Right hindlimb (tissue), 1 donor: ENCODE measurements at regions not wholly inside any gene's neighbourhood (a gene's known extent, or its start where the extent isn't known, plus 50 kb on each side); places are given as distances from the start of the nearest gene placed in this dataset.
"Not testable (repeated sequence)": the region's sequence is repeated elsewhere in the genome, so short reads cannot be mapped to it uniquely, and the experiment has no call there.

Experiments used
- DNase-seq: peaks from one replicate; pipeline ENCODE4 v3.0.0-alpha.2; 2018

DNA sequence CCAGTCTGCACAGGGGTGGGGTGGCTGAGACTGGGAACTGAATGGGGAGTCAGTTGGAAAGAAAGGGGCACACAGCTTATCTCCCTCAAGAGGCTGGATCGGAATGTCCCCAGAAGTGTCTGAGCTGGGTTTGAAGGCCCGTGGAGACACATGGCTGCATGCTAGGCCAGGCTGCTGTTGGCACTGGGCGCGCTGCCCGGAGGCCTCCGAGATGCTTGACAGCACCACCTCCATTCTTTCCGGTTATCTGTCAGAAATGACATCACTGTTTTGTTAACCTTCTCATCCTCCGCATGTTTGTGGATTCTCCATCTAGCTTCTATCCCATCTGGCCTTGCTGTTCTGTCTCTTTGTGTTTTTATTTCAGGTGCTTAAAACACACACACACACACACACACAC is 85.5 kb downstream of the APIP start:
- no peak for DNase-seq

DNA sequence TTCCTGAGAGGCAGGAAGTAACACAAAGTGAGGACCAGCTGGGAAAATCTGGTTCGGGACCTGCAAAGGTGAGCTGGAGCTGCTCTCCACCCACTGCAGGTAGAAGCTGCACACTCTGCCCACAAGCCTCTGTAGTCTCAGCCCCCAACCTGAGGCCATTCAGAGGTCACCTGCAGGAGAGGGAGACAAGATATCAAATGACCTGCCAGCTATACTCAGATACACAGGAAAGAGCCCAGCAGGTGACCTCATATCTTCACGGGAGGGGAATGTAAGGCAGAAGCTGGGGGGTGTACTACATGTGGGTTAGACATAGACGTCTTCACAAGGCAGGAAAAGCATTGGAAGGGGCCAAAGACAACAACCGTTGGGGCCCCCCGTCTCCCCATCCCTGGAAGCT is 86.1 kb downstream of the APIP start:
- no peak for DNase-seq

DNA sequence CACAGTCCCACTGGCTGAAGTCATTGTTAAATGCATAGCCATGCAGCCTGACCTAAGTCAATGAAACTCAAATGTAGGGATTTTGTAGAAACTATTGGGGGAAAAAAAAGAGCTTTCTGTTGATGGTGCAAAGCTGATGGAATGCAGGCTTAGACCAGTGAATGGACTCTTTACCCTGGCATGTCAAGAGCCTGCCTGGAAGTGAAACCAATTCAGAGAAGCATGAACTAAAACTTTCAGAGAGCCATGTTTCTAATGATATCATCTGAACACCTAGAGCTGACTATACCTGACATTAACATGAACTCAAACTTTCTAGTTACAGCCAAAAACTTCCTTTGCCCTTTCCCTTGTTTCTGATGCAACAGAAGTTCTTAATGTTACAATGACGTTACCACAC is 89.0 kb downstream of the APIP start:
- DNase-seq, result no peak

DNA sequence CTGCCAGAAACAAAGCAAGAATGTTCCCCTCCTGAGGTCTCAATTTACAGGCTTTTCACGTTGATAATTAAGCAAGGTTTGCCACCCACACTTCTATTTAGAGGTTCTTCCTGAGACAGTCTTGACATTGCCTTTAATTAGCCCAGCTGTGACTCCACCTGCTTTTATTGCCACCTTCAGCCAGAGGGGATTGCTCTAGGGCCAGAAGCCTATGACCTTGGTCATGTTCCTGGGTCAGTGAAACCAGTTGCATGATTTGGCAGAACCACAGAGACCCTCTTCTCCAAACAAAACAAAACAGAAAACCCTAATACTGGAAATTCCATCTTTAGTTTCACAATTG is 89.8 kb downstream of the APIP start:
- DNase-seq, result no peak

DNA sequence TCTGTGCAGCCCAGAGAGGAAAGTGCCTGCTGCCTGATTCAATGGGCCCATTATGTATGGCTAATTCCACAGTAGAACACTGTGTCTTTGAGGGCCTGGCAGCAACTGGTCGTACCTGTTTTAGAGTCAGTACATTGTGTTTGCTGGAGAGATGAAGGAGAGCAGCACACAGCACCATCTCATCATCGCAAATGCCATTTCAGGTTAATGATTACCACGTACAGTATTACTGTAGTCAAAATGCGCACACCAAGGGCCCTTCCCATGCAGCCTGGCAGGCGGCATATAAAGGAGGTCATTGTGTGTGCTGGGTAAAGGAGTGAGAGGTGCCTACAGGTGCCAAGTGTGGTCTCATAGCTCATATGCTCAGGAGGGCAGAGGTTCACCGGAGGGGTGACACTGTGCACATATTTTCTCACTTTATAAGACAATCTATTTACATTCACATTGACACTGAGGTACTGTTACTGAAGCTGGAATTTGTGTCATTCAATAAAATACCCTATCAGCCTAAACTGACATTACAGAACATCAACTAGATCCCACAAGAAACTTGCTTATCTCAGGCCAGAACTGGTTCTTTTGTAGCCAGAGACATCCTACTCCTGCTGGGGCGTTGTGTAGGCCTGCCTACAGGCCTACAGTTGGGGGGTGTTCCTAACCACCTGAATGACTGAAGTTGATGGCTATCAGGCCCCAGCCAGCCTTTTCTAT is 90.4 kb downstream of the APIP start:
- DNase-seq, result no peak

DNA sequence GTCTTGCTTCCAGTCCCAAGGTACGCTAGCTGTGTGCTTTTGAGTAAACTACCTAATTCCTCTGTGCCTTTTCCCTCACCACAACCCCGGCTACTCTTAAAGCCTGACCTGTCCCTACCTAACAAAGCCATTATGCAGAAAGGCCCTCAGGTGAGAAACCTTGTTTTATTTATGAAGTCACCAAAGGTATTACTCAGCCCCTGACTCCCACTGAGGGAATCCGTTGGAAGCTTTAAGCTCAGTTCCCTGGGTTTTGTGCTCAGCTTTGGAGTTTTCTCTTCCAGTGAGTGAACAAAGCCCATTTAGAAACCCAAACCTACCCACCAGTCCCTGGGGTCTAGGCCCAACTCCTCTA is 90.9 kb downstream of the APIP start:
- DNase-seq, result no peak

DNA sequence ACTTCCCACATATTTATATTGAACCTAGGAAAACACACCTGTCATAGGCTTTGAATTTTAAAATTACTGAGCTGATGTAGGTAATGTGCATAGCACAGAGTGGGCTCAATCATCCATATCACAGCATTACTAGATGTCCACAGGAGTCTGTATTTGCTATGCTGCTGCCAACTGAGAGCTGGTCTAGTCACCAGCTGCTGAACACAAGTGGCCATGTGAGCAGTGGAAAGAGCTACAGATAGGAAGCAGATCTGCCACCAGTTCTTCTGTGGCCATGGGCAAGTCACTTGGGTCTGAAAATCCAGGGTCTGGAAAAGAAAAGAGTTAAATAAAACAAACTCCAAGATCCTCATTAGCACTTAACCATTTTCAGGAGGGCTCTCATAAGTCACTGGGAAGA is 91.8 kb downstream of the APIP start:
- no peak for DNase-seq

DNA sequence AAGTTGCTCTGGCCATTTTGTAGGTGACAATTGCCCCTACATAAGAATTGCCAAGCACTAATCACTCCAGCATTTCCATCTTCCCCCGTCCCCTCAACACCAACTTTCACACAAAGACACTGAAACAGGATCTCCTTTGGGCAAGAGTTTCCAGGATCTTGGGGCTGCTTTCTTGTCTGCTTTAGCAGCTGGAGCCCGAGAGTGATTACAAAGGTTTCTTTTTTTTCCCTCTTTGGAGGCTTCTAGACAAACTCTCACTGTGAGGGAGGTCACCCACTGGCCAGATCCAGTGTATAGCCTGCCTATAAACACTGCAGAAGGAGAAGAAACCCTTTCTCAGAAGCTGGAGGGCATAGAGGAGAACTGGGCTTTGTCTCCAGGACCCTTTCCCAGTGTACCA is 92.5 kb downstream of the APIP start:
- no peak for DNase-seq

DNA sequence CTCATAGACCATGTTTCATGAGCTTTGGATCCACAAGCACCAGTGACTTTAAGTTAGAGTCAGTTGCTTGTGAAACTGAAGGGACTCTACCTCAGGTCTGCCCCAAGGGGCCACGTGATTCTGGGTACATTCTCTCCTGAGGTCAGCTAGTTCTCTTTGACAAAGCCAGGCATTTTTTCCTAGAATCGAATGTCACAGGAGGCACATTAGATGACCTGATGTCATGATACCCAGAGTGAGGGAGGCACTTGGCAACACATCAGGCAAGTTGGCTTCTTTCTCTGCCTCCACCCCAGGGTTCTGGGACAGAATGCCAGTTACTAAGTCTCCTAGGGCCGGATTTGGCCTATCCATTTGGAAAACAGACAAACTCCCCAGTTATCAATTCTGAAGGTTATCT is 93.0 kb downstream of the APIP start:
- no peak for DNase-seq

DNA sequence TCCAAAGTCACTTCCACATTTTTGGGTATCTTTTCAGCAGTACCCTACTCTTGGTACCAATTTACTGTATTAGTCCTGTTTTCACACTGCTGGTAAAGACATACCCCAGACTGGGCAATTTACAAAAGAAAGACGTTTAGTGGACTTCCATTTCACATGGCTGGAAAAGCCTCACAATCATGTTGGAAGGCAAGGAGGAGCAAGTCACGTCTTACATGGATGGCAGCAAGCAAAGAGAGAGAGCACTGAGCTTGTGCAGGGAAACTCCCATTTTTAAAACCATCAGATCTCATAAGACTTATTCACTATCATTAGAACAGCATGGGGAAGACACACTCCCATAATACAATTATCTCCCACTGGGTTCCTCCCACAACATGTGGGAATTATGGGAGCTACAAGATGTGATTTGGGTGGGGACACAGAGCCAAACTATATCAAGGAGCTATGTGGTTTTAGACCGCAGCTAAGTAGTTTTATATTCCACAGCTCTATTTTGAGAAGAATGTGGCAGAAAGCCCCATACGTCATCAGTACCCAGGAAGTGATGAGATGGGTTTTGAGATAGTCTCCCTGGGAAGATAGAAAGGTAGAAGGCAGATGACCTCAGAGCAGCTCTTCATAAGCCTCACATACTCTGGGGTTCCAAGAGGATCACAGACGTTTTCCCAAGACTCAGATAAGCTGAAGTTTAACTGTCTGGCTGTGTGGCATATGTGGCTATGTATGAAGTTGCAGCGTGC is 96.3 kb downstream of the APIP start:
- no peak for DNase-seq

DNA sequence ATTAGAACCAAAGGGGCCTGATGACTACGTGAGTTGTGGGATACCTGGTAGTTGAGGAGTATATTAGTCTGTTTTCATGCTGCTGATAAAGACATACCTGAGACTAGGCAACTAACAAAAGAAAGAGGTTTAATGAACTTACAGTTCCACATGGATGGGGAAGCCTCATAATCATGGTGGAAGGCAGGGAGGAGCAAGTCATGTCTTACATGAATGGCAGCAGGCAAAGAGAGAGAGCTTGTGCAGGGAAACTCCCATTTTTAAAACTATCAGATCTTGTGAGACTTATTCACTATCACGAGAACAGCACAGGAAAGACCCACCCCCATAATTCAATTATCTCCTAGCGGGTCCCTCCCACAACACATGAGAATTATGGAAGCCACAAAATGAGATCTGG is 98.4 kb downstream of the APIP start:
- DNase-seq, result not testable (repeated sequence)

DNA sequence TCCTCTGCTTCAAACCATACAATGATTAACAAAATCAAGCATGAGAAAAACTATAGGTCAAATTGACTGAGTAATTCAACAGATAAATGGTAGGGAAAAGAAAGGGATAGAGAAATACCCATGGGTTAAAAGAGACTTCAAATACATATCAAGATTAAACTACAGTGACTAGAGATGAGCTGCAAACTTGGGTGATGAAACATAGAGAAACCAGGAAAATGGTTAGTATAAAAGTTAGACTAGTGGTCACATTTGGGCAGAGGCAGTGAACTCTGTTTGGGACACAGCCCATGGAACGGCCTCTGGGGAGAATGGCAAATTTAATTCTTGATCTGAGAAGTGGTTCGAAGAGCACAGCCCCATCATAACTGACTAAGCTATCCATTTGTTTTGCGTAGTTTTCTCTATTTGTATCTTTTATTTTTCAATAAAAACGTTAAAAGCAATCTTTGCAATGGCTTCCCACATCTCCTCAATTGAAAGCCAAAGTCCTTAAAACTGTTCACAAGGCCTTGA is 99.4 kb downstream of the APIP start:
- no peak for DNase-seq

DNA sequence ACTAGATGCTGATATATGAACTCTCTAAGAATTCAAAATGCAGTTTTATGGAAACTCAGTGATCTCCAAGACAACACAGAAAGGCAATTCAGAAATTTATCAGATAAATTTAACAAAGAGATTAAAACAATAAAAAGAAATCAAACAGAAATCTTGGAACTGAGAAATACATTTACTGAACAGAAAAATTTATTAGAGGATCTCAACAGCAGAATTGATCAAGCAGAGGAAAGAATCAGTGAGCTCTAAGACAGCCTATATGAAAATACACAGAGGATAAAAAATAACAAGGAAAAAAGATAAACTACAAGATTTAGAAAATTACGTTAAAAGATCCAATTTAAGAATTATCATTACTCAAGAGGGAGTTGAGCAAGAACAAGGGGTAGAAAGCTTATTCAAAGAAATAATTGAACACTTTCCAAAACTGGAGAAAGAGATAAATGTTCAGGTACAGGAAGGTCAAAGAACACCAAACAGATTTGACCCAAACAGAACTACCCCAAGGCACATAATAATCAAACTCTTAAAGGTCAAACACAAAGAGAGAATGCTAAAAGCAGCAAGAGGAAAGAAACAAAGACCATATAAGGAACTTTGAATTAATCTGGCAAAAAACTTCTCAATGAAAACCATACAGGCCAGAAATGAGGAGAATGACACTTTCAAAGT is 103.1 kb downstream of the APIP start:
- DNase-seq, result no peak

DNA sequence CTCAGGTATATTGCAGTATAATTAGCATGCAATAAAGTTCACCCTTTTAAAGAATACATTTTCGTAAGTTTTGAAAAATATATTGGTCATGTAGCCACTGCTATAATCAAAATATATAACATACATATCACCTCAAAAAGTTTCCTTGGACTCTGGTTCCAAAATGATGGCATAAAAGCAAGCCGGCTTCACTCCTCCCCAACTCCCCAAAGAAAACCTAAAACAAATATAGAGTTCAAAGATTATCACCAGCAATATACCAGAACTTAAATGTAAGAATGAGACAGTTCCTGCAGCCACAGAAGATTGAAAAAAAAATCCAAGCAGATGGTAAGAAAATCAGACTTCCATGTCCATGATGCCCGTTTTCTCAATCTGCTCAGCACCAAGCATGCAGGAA is 104.3 kb downstream of the APIP start:
- no peak for DNase-seq

DNA sequence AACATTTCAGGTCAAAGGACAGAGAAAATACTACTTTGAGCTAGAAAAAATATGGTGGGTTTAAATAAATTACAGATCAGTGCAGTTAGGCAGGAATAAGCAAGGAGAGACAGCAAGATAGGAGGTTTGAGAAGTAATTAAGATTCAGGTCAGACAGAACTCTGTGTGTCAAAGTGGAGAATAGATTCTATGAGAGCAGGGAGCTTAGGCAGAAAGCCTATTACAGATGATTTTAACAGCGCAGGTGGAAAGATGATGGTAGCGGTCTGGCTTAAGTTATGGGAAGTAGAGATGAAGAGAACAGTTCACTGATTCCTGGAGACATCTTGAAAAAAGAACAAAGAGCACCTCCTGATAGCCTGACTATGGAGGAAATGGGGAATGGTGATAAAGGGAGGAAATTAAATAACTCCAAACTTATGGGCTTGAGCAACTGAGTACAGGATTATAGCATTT is 106.0 kb downstream of the APIP start:
- no peak for DNase-seq

DNA sequence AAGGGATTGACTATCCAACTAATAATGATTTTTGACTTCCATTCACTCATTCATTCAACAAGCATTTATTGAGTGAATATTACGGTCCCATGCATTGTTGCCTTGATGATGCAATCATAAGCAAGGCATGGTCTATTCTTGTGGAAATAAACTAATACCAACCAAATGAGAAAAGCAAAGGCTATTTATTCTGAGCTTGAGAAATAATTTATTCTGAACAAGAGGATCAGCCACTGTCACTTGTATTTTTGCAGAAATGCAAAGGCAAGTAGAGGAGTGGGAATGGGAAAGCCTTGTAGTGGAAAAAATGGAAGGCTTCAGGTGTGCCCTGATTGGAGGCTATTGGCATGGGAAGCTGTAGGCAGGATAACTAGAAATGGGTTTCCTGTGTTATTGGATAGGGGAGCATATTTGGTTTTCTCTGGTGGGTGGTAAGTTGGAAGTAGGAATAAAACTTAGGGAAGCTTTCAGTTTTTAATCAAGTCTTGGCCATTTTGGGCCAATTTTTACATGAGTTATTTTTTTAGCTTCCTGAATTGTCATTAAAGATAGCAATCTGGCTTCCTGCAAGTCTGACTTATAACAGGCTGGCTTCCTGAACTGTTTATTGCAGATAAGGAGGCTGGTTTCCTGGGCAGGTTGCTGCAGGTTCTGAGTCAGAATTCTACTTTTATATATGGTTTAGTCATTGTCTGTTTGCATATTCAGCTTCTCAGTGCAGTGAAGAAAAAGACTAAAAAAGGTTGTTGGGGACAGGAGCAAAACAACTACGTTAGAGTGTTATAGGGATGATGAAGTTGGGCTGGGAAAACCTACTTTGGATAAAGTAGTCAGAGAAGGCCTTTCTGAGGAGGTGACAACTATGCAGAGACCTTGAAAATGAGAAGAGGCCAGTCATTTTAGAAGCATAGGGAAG is 106.7 kb downstream of the APIP start:
- DNase-seq, result no peak

DNA sequence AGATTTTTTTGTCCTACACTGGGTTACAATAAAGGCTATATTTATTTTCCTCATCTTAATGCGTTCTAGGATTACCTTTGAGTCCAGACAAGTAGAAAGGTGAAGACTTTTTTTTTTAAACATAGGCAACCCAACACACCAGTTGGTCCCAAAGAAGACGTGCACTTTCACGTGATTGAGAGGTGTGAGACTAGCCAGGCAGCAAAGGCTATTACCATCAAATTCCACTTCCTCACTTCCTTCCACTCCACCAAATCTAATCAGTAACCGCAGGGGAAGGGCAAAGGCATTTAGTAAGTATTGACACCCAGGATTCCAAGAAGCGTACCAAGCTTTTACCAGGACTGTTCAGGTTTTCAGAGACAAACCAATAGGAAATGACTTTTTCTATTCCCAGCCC is 109.3 kb downstream of the APIP start:
- no peak for DNase-seq

DNA sequence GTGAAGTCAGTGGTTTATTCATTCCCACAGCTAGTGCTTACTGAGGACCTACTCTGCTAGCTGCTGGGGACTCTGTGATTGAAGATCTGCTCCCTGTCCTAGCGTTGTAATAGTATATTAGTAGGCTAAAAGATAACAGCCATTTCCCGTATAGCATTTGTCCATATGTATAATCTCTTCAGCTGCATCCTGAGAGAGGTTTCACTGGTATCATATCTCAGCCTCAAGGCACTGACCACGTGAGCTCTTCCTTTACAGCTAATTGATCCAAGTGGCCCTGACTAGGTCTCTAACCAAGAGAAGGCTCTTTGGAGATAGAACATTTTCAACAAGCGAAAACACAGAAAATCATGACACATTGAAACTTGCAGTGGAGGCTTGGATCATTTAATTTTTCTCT is 110.2 kb downstream of the APIP start:
- no peak for DNase-seq

DNA sequence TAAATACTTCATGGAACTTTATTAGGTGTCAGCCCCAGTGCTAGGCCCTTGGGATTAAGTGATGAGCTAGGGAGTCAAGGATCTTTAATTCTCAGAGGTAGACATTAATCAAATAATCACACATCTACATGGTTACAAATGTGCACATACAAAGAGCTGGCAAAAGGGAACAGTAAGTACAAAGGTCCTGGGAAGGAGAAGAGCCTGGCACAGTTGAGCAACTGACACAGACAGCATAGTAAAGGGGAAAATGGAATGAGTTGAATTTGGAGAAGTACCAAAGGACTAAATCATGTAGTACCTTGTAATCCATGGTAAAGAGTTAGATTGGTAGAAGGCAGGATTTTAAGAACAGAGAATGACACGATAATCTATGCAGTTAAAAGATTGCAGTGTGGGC is 116.3 kb downstream of the APIP start:
- DNase-seq, result no peak

DNA sequence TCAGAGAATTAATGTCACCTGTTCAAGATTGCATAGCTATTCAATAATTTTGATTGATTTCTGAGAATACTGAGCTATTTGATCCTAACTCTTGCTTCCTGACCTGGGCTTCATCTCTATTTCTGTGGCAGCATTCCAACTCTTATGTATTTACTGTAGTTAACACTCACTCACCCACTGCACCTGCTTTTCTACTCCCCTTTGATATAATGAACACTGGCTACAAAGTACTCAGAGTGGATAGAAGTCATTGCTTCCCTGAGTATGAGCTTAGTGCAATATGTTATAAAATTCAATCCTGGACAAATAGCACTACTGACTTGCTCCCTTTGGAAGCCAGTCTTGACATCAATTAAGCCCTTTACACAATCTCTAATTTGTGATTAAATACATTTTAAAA is 117.2 kb downstream of the APIP start:
- DNase-seq, result no peak

DNA sequence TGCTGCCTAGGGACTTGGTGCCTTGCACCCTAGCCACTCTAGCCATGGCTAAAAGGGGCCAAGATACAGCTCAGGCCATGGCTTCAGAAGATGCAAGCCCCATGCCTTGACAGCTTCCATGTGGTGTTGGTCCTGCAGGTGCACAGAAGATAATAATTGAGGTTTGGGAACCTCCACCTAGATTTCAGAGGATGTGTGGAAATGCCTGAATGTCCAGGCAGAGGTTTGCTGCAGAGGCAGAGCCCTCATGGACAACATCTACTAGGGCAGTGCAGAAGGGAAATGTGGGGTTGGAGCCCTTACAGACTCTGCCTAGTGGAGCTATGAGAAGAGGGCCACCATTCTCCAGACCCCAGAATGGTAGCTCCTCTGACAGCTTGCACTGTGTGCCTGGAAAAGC is 118.7 kb downstream of the APIP start:
- DNase-seq, result not testable (repeated sequence)

DNA sequence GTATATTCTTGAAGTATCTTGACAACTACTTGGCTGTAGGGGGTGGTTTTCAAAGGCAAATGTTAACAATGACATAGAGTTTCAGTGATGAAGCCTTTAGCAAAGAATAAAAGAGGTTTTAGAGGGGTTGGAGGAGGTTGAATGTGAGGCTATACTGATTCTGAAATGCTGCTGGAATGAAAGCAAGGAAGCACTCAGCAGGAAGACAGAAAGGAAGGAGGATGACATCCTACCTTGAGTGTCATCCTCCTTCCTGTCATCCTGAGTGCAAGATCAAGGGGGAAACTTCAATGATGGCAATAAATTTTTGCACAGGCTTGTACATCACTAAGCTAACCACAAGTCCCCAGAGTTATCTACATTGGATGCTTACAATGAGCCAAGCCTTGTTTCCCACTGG is 120.5 kb downstream of the APIP start:
- no peak for DNase-seq

DNA sequence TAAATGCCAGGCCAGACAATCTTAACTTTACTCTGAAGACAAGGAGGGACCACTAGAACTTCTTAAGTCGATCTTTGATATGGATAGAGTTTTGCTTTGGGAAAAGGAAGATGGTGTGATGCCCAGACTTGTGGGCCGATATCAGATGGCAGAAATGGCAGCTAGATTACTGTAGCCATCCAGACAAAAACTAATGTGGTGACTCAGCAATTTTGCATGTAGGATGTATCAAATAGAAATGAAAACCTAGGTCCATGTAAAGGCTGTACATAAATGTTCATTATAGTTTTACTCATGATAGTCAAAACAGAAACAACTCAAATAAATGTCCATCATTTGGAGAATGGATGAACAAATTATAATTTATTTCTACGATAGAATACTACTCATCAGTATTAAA is 121.5 kb downstream of the APIP start:
- DNase-seq, result no peak
